HL-60 (cell line): ENCODE measurements at regions not wholly inside any gene's neighbourhood (a gene's known extent, or its start where the extent isn't known, plus 50 kb on each side); places are given as distances from the start of the nearest gene placed in this dataset.

Experiments used
- DNase-seq, 2 experiments: peaks; one replicate each; pipeline ENCODE4 v3.0.0-alpha.2; 2010 to 2020; ENCODE audit warnings: low read depth in 1 of 2, low spot score in 1 of 2
- H3K27ac ChIP-seq: fragments of 250-450 bp; sonication (Bioruptor Pico); replicated peaks from 2 replicates; pipeline ENCODE4 v1.5.1; 2020; ENCODE audit warnings: mild to moderate bottlenecking, moderate library complexity
- H3K27me3 ChIP-seq: fragments of 250-450 bp; sonication (Bioruptor Pico); 2 replicates; pipeline ENCODE4 v1.5.1; 2021; ENCODE audit warnings: mild to moderate bottlenecking, moderate library complexity; ENCODE audit not compliant: insufficient read depth, poor library complexity, severe bottlenecking
- H3K4me3 ChIP-seq: replicated peaks from 2 replicates; pipeline ENCODE4 v1.5.1; 2011; ENCODE audit warnings: mild to moderate bottlenecking, control low read depth, low read length; ENCODE audit not compliant: insufficient read depth
- GABPA ChIP-seq: IDR thresholded peaks from 2 replicates; pipeline ENCODE4 v1.6.1; 2012; ENCODE audit warnings: low read depth
- POLR2AphosphoS5 ChIP-seq: IDR thresholded peaks from 2 replicates; pipeline ENCODE4 v1.6.1; 2012; ENCODE audit warnings: low read depth
- SPI1 ChIP-seq: IDR thresholded peaks from 2 replicates; pipeline ENCODE4 v1.6.1; 2012; ENCODE audit warnings: low read depth, mild to moderate bottlenecking, borderline replicate concordance
- TF ChIP-seq, protein P1 (sequence below): IDR thresholded peaks from one replicate; pipeline ENCODE4 v1.5.1; 2011; ENCODE audit warnings: low read length, control low read depth, inconsistent platforms; ENCODE audit not compliant: insufficient read depth
- TF ChIP-seq, protein P2 (sequence below): IDR thresholded peaks from 2 replicates; pipeline ENCODE4 v1.6.1; 2012; ENCODE audit warnings: low read depth; ENCODE audit not compliant: insufficient replicate concordance

DNA sequence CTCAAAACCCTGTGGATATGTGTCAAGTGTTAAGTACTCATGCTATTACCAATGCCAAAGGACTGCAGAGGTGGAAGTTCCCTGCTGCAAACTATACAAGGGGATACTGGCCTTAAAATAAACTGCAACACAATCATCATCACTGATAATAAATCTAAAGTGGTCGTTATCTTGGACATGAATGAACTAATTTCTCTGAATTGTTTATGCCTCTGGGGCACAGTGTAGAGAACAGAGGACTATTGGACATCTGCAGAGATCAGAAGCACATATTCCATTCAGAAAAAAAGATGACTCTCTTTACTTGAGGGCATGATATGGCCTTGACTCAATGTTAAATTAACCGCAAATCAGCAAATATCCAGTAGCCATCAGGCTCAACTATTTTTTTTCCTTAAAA lies 542.6 kb upstream of the IGFBP7 start:
- H3K4me3 ChIP-seq = no peak overlapping the region
- no peaks in the 10 kb centered on the region for H3K27me3 ChIP-seq
- H3K27ac ChIP-seq = no peak overlapping the region
- TF ChIP-seq GABPA (no peak), SPI1 (no peak), POLR2AphosphoS5 (no peak)
- TF ChIP-seq, protein P1, sequence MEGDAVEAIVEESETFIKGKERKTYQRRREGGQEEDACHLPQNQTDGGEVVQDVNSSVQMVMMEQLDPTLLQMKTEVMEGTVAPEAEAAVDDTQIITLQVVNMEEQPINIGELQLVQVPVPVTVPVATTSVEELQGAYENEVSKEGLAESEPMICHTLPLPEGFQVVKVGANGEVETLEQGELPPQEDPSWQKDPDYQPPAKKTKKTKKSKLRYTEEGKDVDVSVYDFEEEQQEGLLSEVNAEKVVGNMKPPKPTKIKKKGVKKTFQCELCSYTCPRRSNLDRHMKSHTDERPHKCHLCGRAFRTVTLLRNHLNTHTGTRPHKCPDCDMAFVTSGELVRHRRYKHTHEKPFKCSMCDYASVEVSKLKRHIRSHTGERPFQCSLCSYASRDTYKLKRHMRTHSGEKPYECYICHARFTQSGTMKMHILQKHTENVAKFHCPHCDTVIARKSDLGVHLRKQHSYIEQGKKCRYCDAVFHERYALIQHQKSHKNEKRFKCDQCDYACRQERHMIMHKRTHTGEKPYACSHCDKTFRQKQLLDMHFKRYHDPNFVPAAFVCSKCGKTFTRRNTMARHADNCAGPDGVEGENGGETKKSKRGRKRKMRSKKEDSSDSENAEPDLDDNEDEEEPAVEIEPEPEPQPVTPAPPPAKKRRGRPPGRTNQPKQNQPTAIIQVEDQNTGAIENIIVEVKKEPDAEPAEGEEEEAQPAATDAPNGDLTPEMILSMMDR = no peak
- TF ChIP-seq, protein P2, sequence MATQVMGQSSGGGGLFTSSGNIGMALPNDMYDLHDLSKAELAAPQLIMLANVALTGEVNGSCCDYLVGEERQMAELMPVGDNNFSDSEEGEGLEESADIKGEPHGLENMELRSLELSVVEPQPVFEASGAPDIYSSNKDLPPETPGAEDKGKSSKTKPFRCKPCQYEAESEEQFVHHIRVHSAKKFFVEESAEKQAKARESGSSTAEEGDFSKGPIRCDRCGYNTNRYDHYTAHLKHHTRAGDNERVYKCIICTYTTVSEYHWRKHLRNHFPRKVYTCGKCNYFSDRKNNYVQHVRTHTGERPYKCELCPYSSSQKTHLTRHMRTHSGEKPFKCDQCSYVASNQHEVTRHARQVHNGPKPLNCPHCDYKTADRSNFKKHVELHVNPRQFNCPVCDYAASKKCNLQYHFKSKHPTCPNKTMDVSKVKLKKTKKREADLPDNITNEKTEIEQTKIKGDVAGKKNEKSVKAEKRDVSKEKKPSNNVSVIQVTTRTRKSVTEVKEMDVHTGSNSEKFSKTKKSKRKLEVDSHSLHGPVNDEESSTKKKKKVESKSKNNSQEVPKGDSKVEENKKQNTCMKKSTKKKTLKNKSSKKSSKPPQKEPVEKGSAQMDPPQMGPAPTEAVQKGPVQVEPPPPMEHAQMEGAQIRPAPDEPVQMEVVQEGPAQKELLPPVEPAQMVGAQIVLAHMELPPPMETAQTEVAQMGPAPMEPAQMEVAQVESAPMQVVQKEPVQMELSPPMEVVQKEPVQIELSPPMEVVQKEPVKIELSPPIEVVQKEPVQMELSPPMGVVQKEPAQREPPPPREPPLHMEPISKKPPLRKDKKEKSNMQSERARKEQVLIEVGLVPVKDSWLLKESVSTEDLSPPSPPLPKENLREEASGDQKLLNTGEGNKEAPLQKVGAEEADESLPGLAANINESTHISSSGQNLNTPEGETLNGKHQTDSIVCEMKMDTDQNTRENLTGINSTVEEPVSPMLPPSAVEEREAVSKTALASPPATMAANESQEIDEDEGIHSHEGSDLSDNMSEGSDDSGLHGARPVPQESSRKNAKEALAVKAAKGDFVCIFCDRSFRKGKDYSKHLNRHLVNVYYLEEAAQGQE = no peak
- no peak for DNase-seq

DNA sequence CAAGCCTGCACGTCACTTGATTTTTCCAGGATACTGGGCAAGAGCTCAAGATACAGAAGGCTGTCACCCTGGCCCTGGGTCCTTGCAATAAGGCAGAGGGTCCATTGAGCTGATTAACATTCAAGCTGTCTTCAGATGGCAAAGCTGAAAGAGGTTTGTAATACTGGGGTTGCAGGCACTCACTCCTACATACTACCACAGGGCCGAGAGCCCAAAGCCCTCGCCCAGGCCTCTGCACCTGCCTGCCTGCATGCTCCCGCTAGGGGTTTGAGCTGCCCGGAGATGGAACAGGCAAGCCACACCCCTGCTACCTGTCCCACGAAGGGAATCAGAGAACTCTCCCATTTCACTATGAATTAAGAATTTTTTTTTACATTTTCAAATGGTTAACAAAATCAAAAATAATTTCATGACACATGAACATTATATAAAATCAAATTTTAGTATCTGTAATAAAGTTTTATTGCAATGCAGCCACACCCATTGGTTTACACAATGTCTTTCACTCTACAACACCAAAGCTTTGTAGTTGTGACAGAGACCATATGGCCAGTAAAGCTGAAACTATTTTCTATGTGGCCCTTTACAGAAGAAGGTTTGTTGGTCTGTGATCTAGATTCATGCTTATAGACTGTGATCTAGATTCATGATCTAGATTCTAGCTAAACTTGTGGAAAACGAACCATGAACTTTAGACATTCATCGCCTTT lies 530.4 kb upstream of the IGFBP7 start:
- Histone ChIP-seq H3K27me3 (no peaks in the 10 kb centered on the region), H3K27ac (no peak overlapping the region), H3K4me3 (no peak overlapping the region)
- DNase-seq = no peak
- TF ChIP-seq GABPA (no peak), SPI1 (no peak), POLR2AphosphoS5 (no peak)
- TF ChIP-seq, protein P2 = no peak
- TF ChIP-seq, protein P1 = no peak

DNA sequence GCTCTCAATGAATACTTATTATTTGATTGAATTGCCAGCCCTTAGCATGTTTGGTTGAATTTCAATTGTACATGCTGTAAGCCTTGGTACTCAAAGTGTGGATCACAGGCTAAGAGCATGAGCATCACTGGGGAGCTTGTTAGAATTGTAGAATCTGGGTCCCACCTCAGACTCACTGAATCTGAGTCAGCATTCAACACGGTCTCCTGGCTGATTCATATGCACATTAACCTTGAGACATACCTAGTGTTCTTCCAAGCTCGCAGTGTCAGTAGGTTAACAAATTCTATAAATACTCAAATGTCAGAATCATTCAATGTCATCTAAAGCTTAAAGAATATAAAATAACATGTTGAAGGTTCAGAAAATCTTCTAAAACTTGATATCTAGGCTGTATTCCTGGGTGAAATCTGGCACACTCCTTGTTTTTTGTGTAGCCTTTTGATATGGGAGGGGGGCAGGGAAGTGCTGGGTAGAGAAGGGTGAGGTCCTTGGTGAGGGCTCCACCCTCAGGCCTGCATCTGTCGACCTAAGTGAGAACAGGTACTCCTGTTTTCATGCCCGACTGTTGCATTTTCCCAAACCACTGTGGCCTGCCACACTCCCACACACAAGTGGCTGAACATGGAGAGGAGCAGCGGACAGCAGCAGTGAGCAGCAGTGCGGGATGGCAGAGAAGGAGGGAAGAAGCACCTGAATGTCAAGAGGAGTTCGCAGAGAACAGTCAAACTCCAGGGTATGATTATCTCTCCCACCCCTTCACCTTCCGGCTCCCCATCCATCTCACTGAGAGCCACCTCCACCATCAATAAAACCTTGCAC lies 529.6 kb upstream of the IGFBP7 start:
- no peak overlapping the region for H3K27ac ChIP-seq
- no peak for DNase-seq

More for the DNA sequence above, 529.6 kb upstream of the IGFBP7 start:
- Histone ChIP-seq H3K4me3 (no peak overlapping the region), H3K27me3 (no peaks in the 10 kb centered on the region)
- TF ChIP-seq GABPA (no peak), POLR2AphosphoS5 (no peak), SPI1 (no peak)
- TF ChIP-seq, protein P1 = no peak
- TF ChIP-seq, protein P2 = no peak
